ENCODE measurements at regions not wholly inside any gene's neighbourhood (a gene's known extent, or its start where the extent isn't known, plus 50 kb on each side); places are given as distances from the start of the nearest gene placed in this dataset.

DNA sequence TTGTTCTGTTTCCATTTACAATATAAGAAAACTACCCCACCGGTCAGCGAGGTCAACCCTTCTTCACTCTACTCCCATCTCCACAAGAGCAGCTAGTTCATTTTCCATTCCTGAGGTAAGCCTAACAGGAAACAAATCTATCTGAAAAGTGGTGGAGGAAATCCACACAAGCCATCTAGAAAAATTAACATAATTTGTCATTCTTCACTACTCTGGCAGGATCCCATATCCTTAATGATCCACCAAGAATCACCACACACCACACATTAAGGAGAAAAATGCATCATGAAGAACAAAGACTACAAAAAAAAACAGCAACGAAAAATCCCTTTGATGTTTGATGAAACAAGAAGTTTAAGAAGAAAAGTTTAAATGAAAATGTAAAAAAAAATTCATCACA is 1771.0 kb downstream of the EFNA5 start:
- Histone ChIP-seq H3K9ac (ENCODE audit: low read depth, low read length) (no peak overlapping the region), H2AK5ac (ENCODE audit: low read depth, low read length) (no peak overlapping the region), H3K27me3 (ENCODE audit: control insufficient read depth, insufficient read depth, low read length) (no peaks in the 10 kb centered on the region), H3K79me1 (ENCODE audit: low read depth in 1 of 2, low read length in 2 of 2) (no peaks in the 10 kb centered on the region), H4K20me1 (ENCODE audit: insufficient read depth, low read length) (no peaks in the 10 kb centered on the region), H2BK120ac (ENCODE audit: low read depth, low read length) (no peak overlapping the region), H4K8ac (ENCODE audit: low read depth in 2 of 2, low read length in 2 of 2) (no peak overlapping the region), H3K4me3 (ENCODE audit: insufficient read depth, low read depth, low read length) (no peak overlapping the region), H4K5ac (ENCODE audit: low read depth, low read length) (no peak overlapping the region), H2BK15ac (ENCODE audit: low read depth, low read length) (no peak overlapping the region), H2AK9ac (replicated peaks; ENCODE audit: low read depth, low read length, poor library complexity) (no peak overlapping the region), H2BK20ac (ENCODE audit: low read depth, low read length) (no peak overlapping the region), H3K9me1 (ENCODE audit: insufficient read depth, low read length) (no peaks in the 10 kb centered on the region), H2BK5ac (ENCODE audit: low read depth, low read length, poor library complexity, severe bottlenecking) (no peak overlapping the region), H3K36me3 (ENCODE audit: control insufficient read depth, insufficient read depth, low read length) (no peaks in the 10 kb centered on the region), H4K91ac (ENCODE audit: insufficient read depth, low read depth, low read length) (no peak overlapping the region), H3K23ac (ENCODE audit: low read depth, low read length) (no peak overlapping the region), H2AFZ (replicated peaks; ENCODE audit: low read length, poor library complexity) (no peak overlapping the region), H3K56ac (ENCODE audit: extremely low read depth, insufficient read depth, low read length) (no peak overlapping the region), H3K14ac (replicated peaks; ENCODE audit: low read depth, low read length) (no peak overlapping the region), H3K27ac (ENCODE audit: insufficient read depth, low read length) (no peak overlapping the region), H3K4me2 (ENCODE audit: low read depth, low read length) (no peak overlapping the region), H3K18ac (ENCODE audit: low read depth, low read length) (no peak overlapping the region), H3K4ac (ENCODE audit: low read depth, low read length) (no peak overlapping the region), H3K4me1 (ENCODE audit: control insufficient read depth, insufficient read depth, low read length) (no peaks in the 10 kb centered on the region), H3K9me3 (ENCODE audit: control insufficient read depth, insufficient read depth, low read length) (no peaks in the 10 kb centered on the region)
- ATAC-seq (ENCODE audit: low read depth) (no peak), DNase-seq (no peak)
- intact Hi-C loops (cut with micrococcal nuclease) (no loop called here), dilution Hi-C loops (cut with HindIII; ENCODE audit: low sequenced_read_pairs, unreplicated experiment) (no loop called here), in situ Hi-C loops (cut with MboI; ENCODE audit: low sequenced_read_pairs) (no loop called here)
- no CpG with 5 or more reads among the region's 3 CpGs for WGBS, 2 experiments (ENCODE audit: extremely low coverage in 2 of 2, insufficient read length in 1 of 2)
- no peak for TF ChIP-seq CHD1 (IDR thresholded peaks at IDR 0.05; ENCODE audit: low read depth, low read length)
- TF ChIP-seq, protein P1, sequence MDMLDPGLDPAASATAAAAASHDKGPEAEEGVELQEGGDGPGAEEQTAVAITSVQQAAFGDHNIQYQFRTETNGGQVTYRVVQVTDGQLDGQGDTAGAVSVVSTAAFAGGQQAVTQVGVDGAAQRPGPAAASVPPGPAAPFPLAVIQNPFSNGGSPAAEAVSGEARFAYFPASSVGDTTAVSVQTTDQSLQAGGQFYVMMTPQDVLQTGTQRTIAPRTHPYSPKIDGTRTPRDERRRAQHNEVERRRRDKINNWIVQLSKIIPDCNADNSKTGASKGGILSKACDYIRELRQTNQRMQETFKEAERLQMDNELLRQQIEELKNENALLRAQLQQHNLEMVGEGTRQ (IDR thresholded peaks at IDR 0.05; ENCODE audit: low read depth, low read length), result no peak
- TF ChIP-seq, protein P2, sequence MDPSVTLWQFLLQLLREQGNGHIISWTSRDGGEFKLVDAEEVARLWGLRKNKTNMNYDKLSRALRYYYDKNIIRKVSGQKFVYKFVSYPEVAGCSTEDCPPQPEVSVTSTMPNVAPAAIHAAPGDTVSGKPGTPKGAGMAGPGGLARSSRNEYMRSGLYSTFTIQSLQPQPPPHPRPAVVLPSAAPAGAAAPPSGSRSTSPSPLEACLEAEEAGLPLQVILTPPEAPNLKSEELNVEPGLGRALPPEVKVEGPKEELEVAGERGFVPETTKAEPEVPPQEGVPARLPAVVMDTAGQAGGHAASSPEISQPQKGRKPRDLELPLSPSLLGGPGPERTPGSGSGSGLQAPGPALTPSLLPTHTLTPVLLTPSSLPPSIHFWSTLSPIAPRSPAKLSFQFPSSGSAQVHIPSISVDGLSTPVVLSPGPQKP (IDR thresholded peaks at IDR 0.05; ENCODE audit: borderline replicate concordance, low read depth, low read length), result no peak
- no peak for TF ChIP-seq MAZ (IDR thresholded peaks at IDR 0.05; ENCODE audit: borderline replicate concordance, low read depth, low read length)
- TF ChIP-seq, protein P3, sequence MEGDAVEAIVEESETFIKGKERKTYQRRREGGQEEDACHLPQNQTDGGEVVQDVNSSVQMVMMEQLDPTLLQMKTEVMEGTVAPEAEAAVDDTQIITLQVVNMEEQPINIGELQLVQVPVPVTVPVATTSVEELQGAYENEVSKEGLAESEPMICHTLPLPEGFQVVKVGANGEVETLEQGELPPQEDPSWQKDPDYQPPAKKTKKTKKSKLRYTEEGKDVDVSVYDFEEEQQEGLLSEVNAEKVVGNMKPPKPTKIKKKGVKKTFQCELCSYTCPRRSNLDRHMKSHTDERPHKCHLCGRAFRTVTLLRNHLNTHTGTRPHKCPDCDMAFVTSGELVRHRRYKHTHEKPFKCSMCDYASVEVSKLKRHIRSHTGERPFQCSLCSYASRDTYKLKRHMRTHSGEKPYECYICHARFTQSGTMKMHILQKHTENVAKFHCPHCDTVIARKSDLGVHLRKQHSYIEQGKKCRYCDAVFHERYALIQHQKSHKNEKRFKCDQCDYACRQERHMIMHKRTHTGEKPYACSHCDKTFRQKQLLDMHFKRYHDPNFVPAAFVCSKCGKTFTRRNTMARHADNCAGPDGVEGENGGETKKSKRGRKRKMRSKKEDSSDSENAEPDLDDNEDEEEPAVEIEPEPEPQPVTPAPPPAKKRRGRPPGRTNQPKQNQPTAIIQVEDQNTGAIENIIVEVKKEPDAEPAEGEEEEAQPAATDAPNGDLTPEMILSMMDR (conservative IDR thresholded peaks at IDR 0.05; ENCODE audit: low read depth, low read length), result no peak
- no peak for TF ChIP-seq MXI1 (IDR thresholded peaks at IDR 0.05; ENCODE audit: borderline replicate concordance, low read depth, low read length)
- no peak for TF ChIP-seq CEBPB (IDR thresholded peaks at IDR 0.05; ENCODE audit: low read depth, low read length)
- TF ChIP-seq BHLHE40 (IDR thresholded peaks at IDR 0.05; ENCODE audit: low read depth, low read length), result no peak
- no peak for TF ChIP-seq RFX5 (IDR thresholded peaks at IDR 0.05; ENCODE audit: low read depth, low read length)
- TF ChIP-seq MAFK (IDR thresholded peaks at IDR 0.05; ENCODE audit: low read depth, low read length), result no peak
- TF ChIP-seq FOS (IDR thresholded peaks at IDR 0.05; ENCODE audit: low read depth, low read length), result no peak
- no peak for TF ChIP-seq POLR2A (IDR thresholded peaks at IDR 0.05; ENCODE audit: low read depth, low read length)
- no peak for TF ChIP-seq SMC3 (IDR thresholded peaks at IDR 0.05; ENCODE audit: low read depth, low read length)
- TF ChIP-seq NFE2L2 (IDR thresholded peaks at IDR 0.05; ENCODE audit: low read depth, low read length), result no peak
- TF ChIP-seq RCOR1 (IDR thresholded peaks at IDR 0.05; ENCODE audit: insufficient replicate concordance, low read length), result no peak
- TF ChIP-seq RAD21 (IDR thresholded peaks at IDR 0.05; ENCODE audit: low read length), result no peak
- ChIA-PET CTCF (interaction anchor here (0.7 kb wide), 1 partner anchor 411 kb away, joined by 5 read pairs; no protein-coding TSS in a partner anchor), POLR2A (ENCODE audit: unreplicated experiment) (no interaction called here)
- BruUV-seq (replicated peaks), result no TSS peak

All from IMR-90 (cell line).